K562 (cell line): ENCODE measurements at regions not wholly inside any gene's neighbourhood (a gene's known extent, or its start where the extent isn't known, plus 50 kb on each side); places are given as distances from the start of the nearest gene placed in this dataset.

Source experiments
- ATAC-seq: fragments of 200-7000 bp; cut with Tn5 transposase; 3 replicates; pipeline ENCODE4 v1.9.1; 2020; ENCODE audit warnings: moderate library complexity
- BruUV-seq: library from RNA; stranded (reverse); fragments of 400-500 nt; replicated peaks from 2 replicates; lab custom pipeline; 2021; lab: Mats Ljungman, UMichigan
- CTCF ChIA-PET: fragments of 300-600 bp; formaldehyde crosslinking; extraction: SDS; loops from one replicate; lab custom pipeline; 2021; ENCODE audit warnings: low intra/inter-chr PET ratio; lab: Yijun Ruan, JAX
- POLR2A ChIA-PET: fragments of 300-600, 350-650 bp; sonication (Branson Sonifier 250); formaldehyde crosslinking; extraction: SDS; loops from one replicate; lab custom pipeline; 2021; ENCODE audit warnings: antibody characterized with exemption, inconsistent platforms; lab: Yijun Ruan, JAX
- DNase-seq, 4 experiments: peaks; one replicate each; pipeline versions ENCODE4 v3.0.0 to v3.0.0-alpha.2; 2011 to 2018; ENCODE audit warnings: low spot score in 3 of 4, mixed read lengths in 3 of 4; ENCODE audit errors: extremely low read depth in 1 of 4
- FAIRE-seq: peaks from 2 replicates; lab custom pipeline; 2011; peaks lifted over from hg19 to GRCh38; lab: Jason Lieb, UNC
- H2AFZ ChIP-seq: 2 replicates; pipeline ENCODE4 v1.6.0; 2011; ENCODE audit warnings: low read depth, low read length, control low read depth, inconsistent platforms
- H3K27ac ChIP-seq: fragments of 200-600 bp; 3 replicates; pipeline ENCODE4 v1.8.0; 2011; ENCODE audit warnings: low read depth, mild to moderate bottlenecking, control low read depth, inconsistent platforms, low read length, moderate library complexity, mixed read lengths; ENCODE audit errors: extremely low read depth
- H3K27me3 ChIP-seq, 2 experiments: fragments of 300-600 bp in 1 of 2; 2 replicates in 1 of 2; 3 replicates in 1 of 2; pipeline versions ENCODE4 v1.6.0 to v1.8.0; 2011; ENCODE audit warnings: inconsistent platforms in 2 of 2, low read length in 2 of 2, mild to moderate bottlenecking in 1 of 2, mixed read lengths in 1 of 2, moderate library complexity in 1 of 2; ENCODE audit not compliant: control insufficient read depth in 2 of 2, insufficient read depth in 2 of 2
- H3K36me3 ChIP-seq: fragments of 300-600 bp; 3 replicates; pipeline ENCODE4 v1.8.0; 2011; ENCODE audit warnings: mild to moderate bottlenecking, low read length, inconsistent platforms; ENCODE audit not compliant: control insufficient read depth, insufficient read depth
- H3K4me1 ChIP-seq, 2 experiments: fragments of 200-600 bp in 1 of 2; replicated peaks in 1 of 2; 2 replicates in 1 of 2; 3 replicates in 1 of 2; pipeline versions ENCODE4 v1.5.1 to v1.8.0; 2011; ENCODE audit warnings: inconsistent platforms in 2 of 2, low read length in 2 of 2, mild to moderate bottlenecking in 1 of 2, mixed read lengths in 1 of 2, moderate library complexity in 1 of 2; ENCODE audit not compliant: control insufficient read depth in 2 of 2, insufficient read depth in 2 of 2
- H3K4me2 ChIP-seq: 2 replicates; pipeline ENCODE4 v1.6.1; 2011; ENCODE audit warnings: low read length, control low read depth, inconsistent platforms, mixed read lengths; ENCODE audit not compliant: insufficient read depth
- H3K4me3 ChIP-seq: fragments of 200-600 bp; sonication (generic), shearing (Covaris generic); 2 replicates; pipeline ENCODE4 v1.5.1; 2016; ENCODE audit warnings: control low read depth, inconsistent platforms
- H3K79me2 ChIP-seq: fragments of 200-600 bp; 3 replicates; pipeline ENCODE4 v1.8.0; 2011; ENCODE audit warnings: low read length, inconsistent platforms; ENCODE audit not compliant: control insufficient read depth, insufficient read depth
- H3K9ac ChIP-seq, 2 experiments: 2 replicates each; pipeline versions ENCODE4 v1.6.0 to v1.6.1; 2011; ENCODE audit warnings: low read depth in 2 of 2, low read length in 2 of 2, control low read depth in 1 of 2, inconsistent platforms in 1 of 2, mild to moderate bottlenecking in 1 of 2, mixed read lengths in 1 of 2; ENCODE audit not compliant: insufficient read depth in 1 of 2
- H3K9me1 ChIP-seq: one replicate; pipeline ENCODE4 v1.6.0; 2011; ENCODE audit warnings: inconsistent platforms, mild to moderate bottlenecking, low read length, moderate library complexity; ENCODE audit not compliant: control insufficient read depth, insufficient read depth
- H3K9me3 ChIP-seq: replicated peaks from 2 replicates; pipeline ENCODE4 v1.5.1; 2011; ENCODE audit warnings: low read depth, low read length, inconsistent platforms; ENCODE audit not compliant: control insufficient read depth, insufficient read depth
- H4K20me1 ChIP-seq: replicated peaks from 2 replicates; pipeline ENCODE4 v1.6.1; 2011; ENCODE audit warnings: low read length, inconsistent platforms, mixed read lengths; ENCODE audit not compliant: control insufficient read depth, insufficient read depth
- CREBBP ChIP-seq: IDR thresholded peaks from one replicate; pipeline ENCODE4 v1.6.1; 2012; ENCODE audit warnings: low read depth, mild to moderate bottlenecking, control low read depth, inconsistent platforms, low read length
- MCM7 ChIP-seq, 2 experiments: fragments of 450-650 bp; IDR thresholded peaks; 2 replicates each; pipeline ENCODE4 v1.6.1; 2016 to 2018
- MTA3 ChIP-seq: fragments of 450-650 bp; formaldehyde crosslinking; IDR thresholded peaks from 2 replicates; pipeline ENCODE4 v1.6.1; 2017; ENCODE audit warnings: mild to moderate bottlenecking, borderline replicate concordance
- PTRF ChIP-seq: fragments of 450-650 bp; IDR thresholded peaks from 2 replicates; pipeline ENCODE4 v1.6.1; 2016; ENCODE audit warnings: mild to moderate bottlenecking, missing genetic modification characterization, missing compliant biosample characterization
- SAFB ChIP-seq: fragments of 200-400 bp; formaldehyde crosslinking; IDR thresholded peaks from 2 replicates; pipeline ENCODE4 v1.6.1; 2017; ENCODE audit warnings: low read depth, low read length, borderline replicate concordance
- SMARCA5 ChIP-seq: fragments of 450-650 bp; IDR thresholded peaks from 2 replicates; pipeline ENCODE4 v1.6.1; 2016
- SRF ChIP-seq, 2 experiments: fragments of 250-450, 450-650 bp in 1 of 2; sonication (Bioruptor Pico) in 1 of 2; sonication (generic) in 1 of 2; formaldehyde crosslinking; IDR thresholded peaks; 2 replicates each; pipeline versions ENCODE4 v1.5.0 to v1.5.1; 2020 to 2022; ENCODE audit warnings: mild to moderate bottlenecking in 1 of 2, missing genetic modification reagents in 1 of 2
- WHSC1 ChIP-seq: IDR thresholded peaks from one replicate; pipeline ENCODE4 v1.6.1; 2012; ENCODE audit warnings: low read length, control low read depth, inconsistent platforms
- ZBTB1 ChIP-seq: sonication (generic); formaldehyde crosslinking; IDR thresholded peaks from 2 replicates; pipeline ENCODE4 v1.8.1; 2023; ENCODE audit warnings: missing genetic modification reagents, low read depth, mild to moderate bottlenecking, borderline replicate concordance
- ZNF785 ChIP-seq: fragments of 250-450 bp; sonication (Bioruptor Pico); IDR thresholded peaks from 2 replicates; pipeline ENCODE4 v1.4.0; 2020; ENCODE audit warnings: mild to moderate bottlenecking
- WGBS: fragments of 100-300 bp; shearing (Covaris generic); methylation state at CpG from one replicate; pipeline ENCODE4 v1.1.6; 2016; ENCODE audit warnings: low coverage, mixed read lengths; ENCODE audit not compliant: insufficient coverage; ENCODE audit errors: missing lambda C conversion rate; 5-methylcytosine and 5-hydroxymethylcytosine counted together
- in situ Hi-C: fragments of 300-500 bp; cut with MboI; formaldehyde crosslinking; loops from 4 replicates; pipeline ENCODE4 v1.15.0; 2018; ENCODE audit warnings: inconsistent platforms, mixed read lengths
- intact Hi-C: fragments of 100-400 bp; cut with micrococcal nuclease; formaldehyde crosslinking; loops from 2 replicates; pipeline ENCODE4 v1.14.2; 2022
- TF ChIP-seq, protein P1 (sequence below): fragments of 250-450 bp; sonication (Bioruptor Pico); IDR thresholded peaks from 2 replicates; pipeline ENCODE4 v1.4.0; 2020; ENCODE audit warnings: mild to moderate bottlenecking, moderate library complexity
- TF ChIP-seq, protein P2 (sequence below): fragments of 250-450 bp; sonication (Bioruptor Pico); IDR thresholded peaks from 2 replicates; pipeline ENCODE4 v1.8.0; 2022; ENCODE audit warnings: inconsistent platforms, mild to moderate bottlenecking, moderate library complexity, borderline replicate concordance
- TF ChIP-seq, protein P3 (sequence below): fragments of 200-800 bp; sonication (Bioruptor generic); IDR thresholded peaks from 2 replicates; pipeline ENCODE4 v1.6.1; 2017; ENCODE audit warnings: missing genetic modification characterization, missing compliant biosample characterization

DNA sequence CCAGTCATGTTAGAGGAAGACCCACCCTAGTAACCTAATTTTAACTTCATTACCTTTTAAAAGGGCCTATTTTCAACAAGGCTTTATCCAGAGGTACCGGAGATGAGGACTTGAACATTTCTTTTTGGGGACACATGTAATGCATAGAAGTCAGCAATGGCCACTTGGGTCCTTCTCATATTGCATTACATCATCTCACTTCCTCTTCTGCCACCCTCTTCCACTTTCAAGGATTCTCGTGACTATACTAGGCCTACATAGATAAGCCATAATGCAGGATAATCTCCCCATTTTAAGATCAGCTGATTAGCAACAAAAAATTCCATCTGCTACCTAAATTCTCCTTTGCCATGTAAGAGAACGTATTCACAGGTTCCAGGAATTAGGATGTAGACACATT lies 557.2 kb downstream of the KCTD12 start:
- 0% methylated on average over 3 of the region's 3 CpGs for WGBS
- H3K27ac ChIP-seq = no peak overlapping the region
- no peaks in the 10 kb centered on the region for H3K9me1 ChIP-seq
- H3K79me2 ChIP-seq = no peaks in the 10 kb centered on the region
- H3K9me3 ChIP-seq = no peaks in the 10 kb centered on the region
- ChIA-PET POLR2A (no interaction called here), CTCF (no interaction called here)
- H2AFZ ChIP-seq = no peak overlapping the region
- H3K36me3 ChIP-seq = no peaks in the 10 kb centered on the region
- H4K20me1 ChIP-seq = no peaks in the 10 kb centered on the region
- no peaks in the 10 kb centered on the region for H3K4me1 ChIP-seq
- H3K9ac ChIP-seq = no peak overlapping the region
- FAIRE-seq (no peak), DNase-seq (no peak), ATAC-seq (no peak)
- no peaks in the 10 kb centered on the region for H3K27me3 ChIP-seq
- intact Hi-C loops (no loop called here), in situ Hi-C loops (no loop called here)
- H3K4me2 ChIP-seq = no peak overlapping the region
- TF ChIP-seq SMARCA5 = no peak
- no peak for TF ChIP-seq SRF (CRISPR knock-in tag; IDR thresholded peaks at IDR 0.05)
- no peak for TF ChIP-seq PTRF (tag)
- no peak for TF ChIP-seq MCM7 (IDR thresholded peaks at IDR 0.05)
- TF ChIP-seq, protein P1, sequence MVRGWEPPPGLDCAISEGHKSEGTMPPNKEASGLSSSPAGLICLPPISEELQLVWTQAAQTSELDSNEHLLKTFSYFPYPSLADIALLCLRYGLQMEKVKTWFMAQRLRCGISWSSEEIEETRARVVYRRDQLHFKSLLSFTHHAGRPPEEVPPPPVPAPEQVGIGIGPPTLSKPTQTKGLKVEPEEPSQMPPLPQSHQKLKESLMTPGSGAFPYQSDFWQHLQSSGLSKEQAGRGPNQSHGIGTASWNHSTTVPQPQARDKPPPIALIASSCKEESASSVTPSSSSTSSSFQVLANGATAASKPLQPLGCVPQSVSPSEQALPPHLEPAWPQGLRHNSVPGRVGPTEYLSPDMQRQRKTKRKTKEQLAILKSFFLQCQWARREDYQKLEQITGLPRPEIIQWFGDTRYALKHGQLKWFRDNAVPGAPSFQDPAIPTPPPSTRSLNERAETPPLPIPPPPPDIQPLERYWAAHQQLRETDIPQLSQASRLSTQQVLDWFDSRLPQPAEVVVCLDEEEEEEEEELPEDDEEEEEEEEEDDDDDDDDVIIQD = no peak
- no peak for TF ChIP-seq MTA3
- TF ChIP-seq ZBTB1 (CRISPR knock-in tag) = no peak
- TF ChIP-seq CREBBP = no peak
- no peak for TF ChIP-seq SAFB
- TF ChIP-seq WHSC1 = no peak
- TF ChIP-seq, protein P2, sequence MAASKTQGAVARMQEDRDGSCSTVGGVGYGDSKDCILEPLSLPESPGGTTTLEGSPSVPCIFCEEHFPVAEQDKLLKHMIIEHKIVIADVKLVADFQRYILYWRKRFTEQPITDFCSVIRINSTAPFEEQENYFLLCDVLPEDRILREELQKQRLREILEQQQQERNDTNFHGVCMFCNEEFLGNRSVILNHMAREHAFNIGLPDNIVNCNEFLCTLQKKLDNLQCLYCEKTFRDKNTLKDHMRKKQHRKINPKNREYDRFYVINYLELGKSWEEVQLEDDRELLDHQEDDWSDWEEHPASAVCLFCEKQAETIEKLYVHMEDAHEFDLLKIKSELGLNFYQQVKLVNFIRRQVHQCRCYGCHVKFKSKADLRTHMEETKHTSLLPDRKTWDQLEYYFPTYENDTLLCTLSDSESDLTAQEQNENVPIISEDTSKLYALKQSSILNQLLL = no peak
- TF ChIP-seq, protein P3, sequence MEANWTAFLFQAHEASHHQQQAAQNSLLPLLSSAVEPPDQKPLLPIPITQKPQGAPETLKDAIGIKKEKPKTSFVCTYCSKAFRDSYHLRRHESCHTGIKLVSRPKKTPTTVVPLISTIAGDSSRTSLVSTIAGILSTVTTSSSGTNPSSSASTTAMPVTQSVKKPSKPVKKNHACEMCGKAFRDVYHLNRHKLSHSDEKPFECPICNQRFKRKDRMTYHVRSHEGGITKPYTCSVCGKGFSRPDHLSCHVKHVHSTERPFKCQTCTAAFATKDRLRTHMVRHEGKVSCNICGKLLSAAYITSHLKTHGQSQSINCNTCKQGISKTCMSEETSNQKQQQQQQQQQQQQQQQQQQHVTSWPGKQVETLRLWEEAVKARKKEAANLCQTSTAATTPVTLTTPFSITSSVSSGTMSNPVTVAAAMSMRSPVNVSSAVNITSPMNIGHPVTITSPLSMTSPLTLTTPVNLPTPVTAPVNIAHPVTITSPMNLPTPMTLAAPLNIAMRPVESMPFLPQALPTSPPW (CRISPR knock-in tag) = no peak
- no peak for TF ChIP-seq ZNF785 (CRISPR knock-in tag)
- BruUV-seq = no TSS peak
- no peak overlapping the region for H3K4me3 ChIP-seq
